ENCODE measurements at regions not wholly inside any gene's neighbourhood (a gene's known extent, or its start where the extent isn't known, plus 50 kb on each side); places are given as distances from the start of the nearest gene placed in this dataset.

GRCh38 chr14:96991226-96991625 lies 194.0 kb downstream of the VRK1 start:
- TF ChIP-seq CTCF (IDR thresholded peaks at IDR 0.05; ENCODE audit: insufficient read depth, low read depth, low read length) (no peak), EZH2 (IDR thresholded peaks at IDR 0.05; ENCODE audit: insufficient read depth, low read length) (no peak)

Measured in astrocyte (in vitro differentiated cells and primary cell).